Stimulated activated CD8-positive, alpha-beta memory T cell treated with anti-CD3 and anti-CD28 coated beads, Interleukin-4, amount 100 ng/mL, for 24 hours (primary cell): ENCODE measurements at regions not wholly inside any gene's neighbourhood (a gene's known extent, or its start where the extent isn't known, plus 50 kb on each side); places are given as distances from the start of the nearest gene placed in this dataset.

Experiments used
- DNase-seq: peaks from one replicate; pipeline ENCODE4 v3.0.0-alpha.2; 2020; ENCODE audit warnings: low read depth

- no peak for DNase-seq
Measured at GRCh38 chr9:21564175-21564574, 82.1 kb upstream of the IFNE start.

DNA sequence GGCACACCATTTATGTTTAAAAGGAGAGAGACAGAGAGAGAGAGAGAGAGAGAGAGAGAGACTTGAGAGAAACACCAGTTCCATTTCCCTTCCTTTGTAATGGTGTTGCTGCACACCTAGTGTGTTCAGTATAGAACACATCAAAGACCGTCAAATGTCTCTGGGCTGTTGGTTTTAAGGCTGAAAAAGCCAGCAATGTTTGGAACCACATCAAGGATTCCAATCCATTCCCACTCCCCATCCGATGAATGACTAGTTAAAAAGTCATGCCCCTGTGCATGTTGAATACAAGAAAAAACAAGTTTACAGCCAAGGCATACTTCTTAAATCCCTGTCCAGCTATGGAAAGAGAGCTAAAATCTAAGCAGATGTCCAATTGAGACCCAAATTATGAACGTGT, 83.0 kb upstream of the IFNE start:
- DNase-seq = no peak

DNA sequence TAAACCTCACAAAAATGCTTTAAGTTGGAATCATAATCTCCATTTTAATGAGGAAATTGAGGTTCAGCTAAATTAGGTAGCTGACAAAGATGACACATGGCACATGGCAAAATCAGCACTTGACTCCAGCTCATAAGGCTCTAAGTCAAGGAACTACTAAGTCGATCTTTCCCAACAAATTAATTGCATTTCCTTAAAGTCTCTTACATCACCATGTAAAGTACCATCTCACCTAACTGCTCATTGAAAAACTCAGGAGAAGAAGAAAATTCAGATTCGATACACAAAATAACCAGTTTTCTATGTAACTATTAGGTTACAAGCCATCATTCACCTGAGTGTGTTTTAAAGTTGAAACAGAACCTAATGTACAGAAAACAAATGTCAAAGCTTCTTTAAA, 85.8 kb upstream of the IFNE start:
- DNase-seq = no peak

- no peak for DNase-seq
Measured at GRCh38 chr9:21568484-21568883, 86.4 kb upstream of the IFNE start.

DNA sequence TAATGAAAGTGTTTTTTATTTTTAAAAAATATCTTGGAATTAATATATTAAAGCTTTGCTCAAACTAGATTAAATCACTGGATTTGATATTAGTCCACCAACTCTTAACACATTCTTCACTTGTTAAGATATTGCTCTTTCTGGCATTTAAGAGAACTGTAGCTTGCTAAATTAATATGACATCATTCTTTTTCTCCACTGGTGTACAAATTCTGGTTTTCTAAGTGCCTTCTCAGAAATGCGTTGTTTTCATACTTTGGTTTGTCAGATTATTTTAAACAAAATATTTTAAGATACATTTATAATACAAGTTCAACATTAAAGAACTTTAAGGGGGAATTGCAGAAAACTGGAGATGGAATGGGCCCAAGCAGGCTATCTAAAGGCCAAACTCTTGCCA, 87.6 kb upstream of the IFNE start:
- DNase-seq = no peak

- no peak for DNase-seq
Measured at GRCh38 chr9:21570643-21571275, 88.6 kb upstream of the IFNE start.

DNA sequence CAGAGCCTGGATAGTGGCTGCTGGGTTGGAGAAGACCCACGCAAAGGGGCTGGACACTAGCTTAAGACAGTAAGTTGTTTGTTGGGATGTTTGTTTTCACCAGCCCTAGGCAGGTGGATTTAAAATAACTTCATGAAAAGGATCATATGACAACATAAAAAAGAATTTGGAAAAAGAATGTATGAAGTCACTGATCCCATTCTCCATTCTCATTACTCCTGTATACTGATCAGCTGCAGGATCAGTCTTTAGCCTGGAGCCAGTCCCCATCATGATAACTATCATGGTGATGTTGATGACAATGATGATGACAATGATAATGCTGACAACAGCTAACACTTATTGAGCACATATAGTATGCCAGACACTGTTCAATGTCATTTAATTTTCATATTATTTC, 92.1 kb upstream of the IFNE start:
- no peak for DNase-seq

DNA sequence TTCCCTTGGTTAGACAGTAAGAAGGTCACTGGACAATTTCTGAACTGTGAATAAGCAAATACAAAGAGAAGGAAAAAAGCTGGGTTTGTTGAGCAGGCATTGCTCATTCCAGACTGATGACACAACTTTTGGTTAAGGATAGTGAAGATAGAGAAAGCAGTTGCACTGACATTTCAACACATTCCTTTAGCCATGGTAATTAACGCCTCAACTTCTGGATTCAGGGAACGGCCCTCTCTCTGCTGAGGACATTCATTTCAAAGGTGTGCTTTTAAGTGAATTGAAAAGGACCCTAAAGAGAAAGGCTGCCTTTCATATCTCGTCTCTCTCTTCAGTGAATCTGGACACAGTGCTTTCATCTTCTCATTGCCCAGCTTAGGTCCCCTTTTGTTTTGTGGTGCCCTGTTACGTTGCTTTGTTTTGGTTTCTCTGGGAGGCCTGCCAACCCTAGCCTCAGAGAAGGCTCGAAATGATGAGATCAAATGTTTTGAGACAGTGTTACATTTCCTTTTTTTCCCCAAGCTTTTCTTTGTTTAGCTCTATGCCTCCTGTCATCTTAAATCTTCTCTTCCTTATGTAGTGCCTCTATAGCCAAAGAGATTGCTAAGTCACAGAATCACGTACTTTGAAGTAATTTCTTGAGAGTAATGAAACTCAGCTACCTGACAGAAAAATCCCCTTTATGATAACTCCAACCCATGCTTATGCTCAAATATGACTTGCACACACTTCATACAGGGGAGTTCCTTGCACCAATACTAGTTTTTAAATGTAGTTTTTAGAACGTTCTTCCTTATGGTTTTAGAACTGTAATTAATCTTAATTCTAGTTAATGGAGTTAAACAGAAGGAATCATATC, 94.4 kb upstream of the IFNE start:
- no peak for DNase-seq

- DNase-seq = peak; percentile 8
Measured at GRCh38 chr9:21579247-21579671, 97.1 kb upstream of the IFNE start.

DNA sequence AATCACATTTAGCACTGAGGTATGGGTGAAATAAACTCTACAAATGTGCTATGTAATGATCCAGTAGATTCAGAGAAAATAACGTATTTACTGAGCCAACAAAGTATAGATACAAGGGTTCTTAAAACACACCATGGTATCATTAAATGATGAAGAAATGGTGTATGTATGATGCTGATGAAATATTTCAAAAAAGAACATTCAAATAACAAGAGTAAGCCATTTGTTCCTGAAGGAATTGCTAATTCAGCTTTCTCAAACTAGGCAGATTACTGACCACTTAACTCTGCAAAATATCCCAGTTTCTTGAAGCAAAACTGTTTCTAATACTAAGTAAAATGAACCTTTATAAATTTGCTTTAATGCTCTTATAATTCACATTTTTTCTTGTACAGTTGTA, 97.6 kb upstream of the IFNE start:
- no peak for DNase-seq

- no peak for DNase-seq
Measured at GRCh38 chr9:21580636-21581378, 98.7 kb upstream of the IFNE start.

GRCh38 chr9:21583628-21584377, 101.7 kb upstream of the IFNE start:
- DNase-seq = no peak

DNA sequence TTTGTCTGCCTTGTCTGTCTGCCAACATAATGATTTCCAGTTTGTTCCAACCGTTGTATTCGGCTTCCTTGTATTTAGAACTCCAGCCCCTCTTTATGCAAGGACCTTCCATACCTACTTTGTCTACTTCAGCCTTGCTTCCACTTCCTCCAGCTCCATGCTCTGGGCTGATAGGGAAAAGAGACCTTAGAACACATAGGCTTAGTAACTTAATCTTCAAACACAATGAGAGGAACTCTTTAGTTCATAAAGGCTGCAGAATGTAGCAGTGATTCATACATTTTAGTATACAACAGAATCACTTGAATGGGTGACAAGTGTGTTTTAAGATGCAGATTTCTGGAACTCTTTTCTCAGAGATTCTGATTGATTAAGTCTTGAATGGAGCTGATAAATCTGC, 102.8 kb upstream of the IFNE start:
- DNase-seq = no peak

- no peak for DNase-seq
Measured at GRCh38 chr9:21585756-21586752, 103.9 kb upstream of the IFNE start.

GRCh38 chr9:21589344-21590056, 107.4 kb upstream of the IFNE start:
- no peak for DNase-seq

GRCh38 chr9:21590058-21590996, 108.2 kb upstream of the IFNE start:
- no peak for DNase-seq

GRCh38 chr9:21591221-21592062, 109.3 kb upstream of the IFNE start:
- DNase-seq = peak; percentile 28

DNA sequence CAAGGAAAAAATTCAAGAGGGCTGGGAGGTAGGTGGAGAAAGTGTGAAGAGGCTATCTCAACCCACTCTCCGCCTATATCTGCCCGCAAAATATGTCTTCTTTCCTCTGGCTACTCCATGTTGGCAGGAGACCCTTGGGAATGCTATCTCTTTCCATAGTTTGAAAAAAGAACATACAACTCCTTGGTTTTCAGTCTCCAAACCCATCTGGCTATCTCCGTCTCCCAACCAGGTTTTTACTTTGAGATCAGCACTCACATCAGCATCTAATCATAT, 109.9 kb upstream of the IFNE start:
- DNase-seq = no peak

DNA sequence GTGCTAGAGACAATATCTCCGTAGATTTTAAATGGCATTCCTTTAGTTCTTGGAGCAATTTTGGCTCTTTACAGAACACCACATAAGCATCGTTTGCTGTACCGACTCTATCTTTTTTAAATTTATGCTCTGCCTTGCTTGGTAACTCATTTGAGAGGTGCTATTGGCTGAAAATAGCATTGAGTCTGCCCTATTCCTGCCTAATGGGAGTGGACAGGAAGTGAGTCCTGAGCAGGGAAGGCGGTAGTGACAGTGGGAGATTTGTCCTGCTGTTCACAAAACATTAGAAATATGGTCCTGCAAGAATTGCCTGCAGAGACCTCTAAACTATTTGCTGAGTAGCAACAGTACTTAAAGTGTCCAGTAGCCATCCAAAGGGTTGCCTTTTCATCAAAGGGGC, 115.2 kb upstream of the IFNE start:
- no peak for DNase-seq
